Hematopoietic multipotent progenitor cell treated with erythropoietin and hydrocortisone succinate and interleukin-3 and kit ligand, for 6 days (in vitro differentiated cells): ENCODE measurements at regions not wholly inside any gene's neighbourhood (a gene's known extent, or its start where the extent isn't known, plus 50 kb on each side); places are given as distances from the start of the nearest gene placed in this dataset.
A peak's percentile ranks its signal among the peaks of the same experiment; 100 is the strongest.

Experiments
- DNase-seq: peaks from one replicate; pipeline ENCODE4 v3.0.0-alpha.2; 2015

GRCh38 chr5:124873188-124873587, 126.7 kb upstream of the ZNF608 start:
- no peak for DNase-seq

GRCh38 chr5:124873713-124874112, 127.3 kb upstream of the ZNF608 start:
- DNase-seq, result no peak

- DNase-seq, result no peak
These were observed 130.1 kb upstream of the ZNF608 start for GRCh38 chr5:124876566-124876965.

- no peak for DNase-seq
These were observed 130.5 kb upstream of the ZNF608 start for GRCh38 chr5:124876983-124877382.

- DNase-seq, result no peak
These were observed 131.2 kb upstream of the ZNF608 start for GRCh38 chr5:124877501-124878146.

- peak; percentile 21 for DNase-seq
These were observed 132.3 kb upstream of the ZNF608 start for GRCh38 chr5:124878583-124879342.

- DNase-seq, result peak; percentile 19
These were observed 134.7 kb upstream of the ZNF608 start for GRCh38 chr5:124880903-124881697.

GRCh38 chr5:124883681-124884080, 137.2 kb upstream of the ZNF608 start:
- DNase-seq, result no peak

- DNase-seq, result no peak
These were observed 137.7 kb upstream of the ZNF608 start for GRCh38 chr5:124884114-124884513.

GRCh38 chr5:124885490-124885889, 139.1 kb upstream of the ZNF608 start:
- DNase-seq, result no peak

- no peak for DNase-seq
These were observed 140.8 kb upstream of the ZNF608 start for GRCh38 chr5:124887223-124887622.

- no peak for DNase-seq
These were observed 141.6 kb upstream of the ZNF608 start for GRCh38 chr5:124888050-124888506.

- DNase-seq, result no peak
These were observed 142.4 kb upstream of the ZNF608 start for GRCh38 chr5:124888622-124889485.

GRCh38 chr5:124889486-124889825, 143.0 kb upstream of the ZNF608 start:
- no peak for DNase-seq

- no peak for DNase-seq
These were observed 143.4 kb upstream of the ZNF608 start for GRCh38 chr5:124889850-124890249.

- DNase-seq, result peak; percentile 5
These were observed 144.0 kb upstream of the ZNF608 start for GRCh38 chr5:124890442-124890841.

GRCh38 chr5:124891179-124891578, 144.7 kb upstream of the ZNF608 start:
- no peak for DNase-seq

GRCh38 chr5:124892185-124892848, 145.9 kb upstream of the ZNF608 start:
- no peak for DNase-seq

GRCh38 chr5:124894541-124894940, 148.1 kb upstream of the ZNF608 start:
- no peak for DNase-seq

GRCh38 chr5:124895236-124895635, 148.8 kb upstream of the ZNF608 start:
- DNase-seq, result no peak

- DNase-seq, result no peak
These were observed 154.6 kb upstream of the ZNF608 start for GRCh38 chr5:124901081-124901480.
